GM10248 (cell line): ENCODE measurements at regions not wholly inside any gene's neighbourhood (a gene's known extent, or its start where the extent isn't known, plus 50 kb on each side); places are given as distances from the start of the nearest gene placed in this dataset.

Experiments used
- CTCF ChIA-PET: fragments of 300-600 bp; sonication (Branson Sonifier 250); formaldehyde crosslinking; extraction: SDS; loops from one replicate; lab custom pipeline; 2021; ENCODE audit warnings: antibody characterized with exemption; lab: Yijun Ruan, JAX
- POLR2A ChIA-PET: fragments of 350-650 bp; sonication (Branson Sonifier 250); formaldehyde crosslinking; extraction: SDS; loops from one replicate; lab custom pipeline; 2020; ENCODE audit warnings: antibody characterized with exemption; lab: Yijun Ruan, JAX
- DNase-seq: peaks from one replicate; pipeline ENCODE4 v3.0.0; 2012; ENCODE audit errors: extremely low spot score
- TF ChIP-seq, protein P1 (sequence below): IDR thresholded peaks from 2 replicates; pipeline ENCODE4 v1.5.1; 2012; ENCODE audit warnings: mild to moderate bottlenecking, low read depth; ENCODE audit errors: extremely low read depth, missing control alignments, control extremely low read depth

DNA sequence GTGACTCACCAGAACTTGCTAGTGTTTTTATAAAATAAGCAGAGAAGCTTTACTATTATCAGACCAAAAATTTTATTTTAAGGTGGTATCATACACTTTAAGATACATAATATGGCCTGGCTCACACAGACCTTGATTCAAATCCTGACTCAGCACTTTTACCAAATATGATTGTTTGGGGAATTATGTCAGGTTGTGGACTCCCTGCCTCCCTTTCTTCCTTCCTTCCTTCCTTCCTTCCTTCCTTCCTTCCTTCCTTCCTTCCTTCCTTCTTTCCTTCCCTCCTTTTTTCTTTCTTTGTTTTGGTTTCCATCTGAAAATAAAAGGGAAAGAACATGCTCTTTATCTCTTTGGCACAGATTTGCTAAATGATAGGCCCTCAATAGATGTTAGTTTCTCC, 186.0 kb upstream of the MMS22L start:
- TF ChIP-seq, protein P1, sequence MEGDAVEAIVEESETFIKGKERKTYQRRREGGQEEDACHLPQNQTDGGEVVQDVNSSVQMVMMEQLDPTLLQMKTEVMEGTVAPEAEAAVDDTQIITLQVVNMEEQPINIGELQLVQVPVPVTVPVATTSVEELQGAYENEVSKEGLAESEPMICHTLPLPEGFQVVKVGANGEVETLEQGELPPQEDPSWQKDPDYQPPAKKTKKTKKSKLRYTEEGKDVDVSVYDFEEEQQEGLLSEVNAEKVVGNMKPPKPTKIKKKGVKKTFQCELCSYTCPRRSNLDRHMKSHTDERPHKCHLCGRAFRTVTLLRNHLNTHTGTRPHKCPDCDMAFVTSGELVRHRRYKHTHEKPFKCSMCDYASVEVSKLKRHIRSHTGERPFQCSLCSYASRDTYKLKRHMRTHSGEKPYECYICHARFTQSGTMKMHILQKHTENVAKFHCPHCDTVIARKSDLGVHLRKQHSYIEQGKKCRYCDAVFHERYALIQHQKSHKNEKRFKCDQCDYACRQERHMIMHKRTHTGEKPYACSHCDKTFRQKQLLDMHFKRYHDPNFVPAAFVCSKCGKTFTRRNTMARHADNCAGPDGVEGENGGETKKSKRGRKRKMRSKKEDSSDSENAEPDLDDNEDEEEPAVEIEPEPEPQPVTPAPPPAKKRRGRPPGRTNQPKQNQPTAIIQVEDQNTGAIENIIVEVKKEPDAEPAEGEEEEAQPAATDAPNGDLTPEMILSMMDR, result no peak
- POLR2A ChIA-PET, result no interaction called here
- no peak for DNase-seq
- CTCF ChIA-PET, result interaction anchor here (1.0 to 3.6 kb wide), 4 partner anchors 11 to 283 kb away, joined by 3 to 9 read pairs (median 3); no protein-coding TSS in a partner anchor

DNA sequence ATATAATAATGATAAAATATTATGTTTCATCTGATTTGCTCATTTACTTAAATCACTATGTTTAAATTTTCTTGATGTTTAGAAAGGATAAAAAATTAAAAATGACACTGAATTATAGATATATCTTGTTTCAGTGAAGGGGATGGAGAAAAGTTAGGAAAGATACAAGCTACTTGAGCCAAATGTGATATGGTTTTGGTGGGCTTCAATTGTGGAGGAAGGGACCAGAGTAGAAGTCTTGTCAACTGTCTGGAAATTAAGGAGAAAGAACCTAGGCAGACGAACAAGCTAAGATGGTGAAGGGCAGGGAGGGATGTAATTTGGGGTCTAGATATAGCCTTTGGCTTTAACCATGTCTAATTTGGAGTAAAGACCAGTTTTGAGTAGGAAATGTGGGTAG, 186.4 kb upstream of the MMS22L start:
- ChIA-PET CTCF (interaction anchor here (1.0 to 3.6 kb wide), 6 partner anchors 11 to 284 kb away, joined by 3 to 9 read pairs (median 4); no protein-coding TSS in a partner anchor), POLR2A (no interaction called here)
- TF ChIP-seq, protein P1, result no peak
- DNase-seq, result no peak

DNA sequence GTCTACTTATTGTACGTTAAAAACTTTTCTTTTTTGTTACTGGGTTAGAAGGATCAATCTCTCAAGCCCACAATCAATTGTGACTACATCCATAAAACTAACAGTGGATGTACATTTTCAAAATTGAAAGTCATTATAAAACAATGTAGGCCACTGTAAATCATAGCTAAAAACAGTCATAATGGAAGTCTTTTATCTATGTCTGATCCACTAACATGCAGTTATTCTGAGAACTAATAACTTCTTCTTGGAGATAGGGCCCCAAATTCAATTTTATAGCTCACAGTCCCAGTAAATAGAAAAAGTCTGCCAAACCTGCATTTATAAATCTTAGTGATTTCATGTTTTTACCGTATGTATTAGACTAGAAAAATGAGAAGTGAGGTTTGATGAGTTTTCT, 187.3 kb upstream of the MMS22L start:
- no peak for DNase-seq
- TF ChIP-seq, protein P1, result no peak
- ChIA-PET POLR2A (no interaction called here), CTCF (interaction anchor here (1.3 to 3.6 kb wide), 5 partner anchors 12 to 285 kb away, joined by 3 to 9 read pairs (median 4); no protein-coding TSS in a partner anchor)

DNA sequence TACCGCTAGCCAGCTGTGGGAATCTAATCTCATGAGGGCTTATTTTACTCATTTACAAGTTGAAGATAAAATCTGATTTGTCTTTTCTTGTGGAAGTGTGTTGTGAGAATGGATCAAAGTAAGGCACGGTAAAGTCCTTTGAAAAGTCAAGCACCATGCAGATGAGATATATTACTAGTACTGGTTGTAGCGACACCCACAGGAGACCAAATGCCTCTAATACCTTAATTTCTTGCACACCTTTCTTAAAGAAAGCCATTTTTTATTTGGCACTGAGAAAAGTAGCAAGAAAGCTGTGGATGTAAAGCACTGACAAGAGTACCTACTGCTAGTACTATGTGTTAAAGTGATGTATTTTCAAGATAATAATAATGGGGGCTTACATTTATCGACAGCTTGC, 191.0 kb upstream of the MMS22L start:
- ChIA-PET POLR2A (no interaction called here), CTCF (interaction anchor here (1.2 to 1.7 kb wide), 2 partner anchors 22 to 110 kb away, joined by 3 read pairs; no protein-coding TSS in a partner anchor)
- DNase-seq, result no peak
- TF ChIP-seq, protein P1, result no peak

DNA sequence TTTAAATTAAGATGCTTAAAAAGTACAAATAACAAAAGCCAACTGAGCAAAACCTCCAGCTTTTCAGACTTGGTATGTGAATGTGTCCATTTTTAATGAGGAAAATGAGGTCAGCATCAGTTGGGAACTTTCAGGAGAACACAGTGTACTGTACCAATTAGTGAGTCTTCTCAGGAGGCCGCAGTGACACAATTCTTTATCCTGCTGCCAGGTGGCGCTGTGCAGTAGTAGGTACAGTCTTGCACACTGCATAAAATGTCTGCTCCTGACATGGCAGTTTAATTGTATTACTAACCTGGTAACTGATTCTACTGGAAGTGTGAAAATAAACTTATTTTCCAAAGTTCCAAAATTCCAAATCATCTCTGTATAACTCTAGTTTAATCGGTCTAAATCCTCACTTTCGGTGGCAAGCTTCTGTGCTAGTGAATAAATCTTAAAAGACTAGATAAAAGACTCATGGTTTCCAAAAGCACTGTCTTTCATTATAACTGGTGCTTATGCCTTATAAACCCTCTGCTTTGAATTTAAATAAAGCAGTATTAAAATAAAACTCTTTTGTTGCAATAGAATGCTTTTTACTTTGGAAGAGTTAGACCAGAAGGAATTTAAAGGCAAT, 214.8 kb upstream of the MMS22L start:
- TF ChIP-seq, protein P1, result peak; percentile 83
- ChIA-PET POLR2A (no interaction called here), CTCF (interaction anchor here (0.6 to 1.7 kb wide), 22 partner anchors 8 to 1738 kb away, joined by 3 to 11 read pairs (median 3); no protein-coding TSS in a partner anchor)
- peak; percentile 12 for DNase-seq

DNA sequence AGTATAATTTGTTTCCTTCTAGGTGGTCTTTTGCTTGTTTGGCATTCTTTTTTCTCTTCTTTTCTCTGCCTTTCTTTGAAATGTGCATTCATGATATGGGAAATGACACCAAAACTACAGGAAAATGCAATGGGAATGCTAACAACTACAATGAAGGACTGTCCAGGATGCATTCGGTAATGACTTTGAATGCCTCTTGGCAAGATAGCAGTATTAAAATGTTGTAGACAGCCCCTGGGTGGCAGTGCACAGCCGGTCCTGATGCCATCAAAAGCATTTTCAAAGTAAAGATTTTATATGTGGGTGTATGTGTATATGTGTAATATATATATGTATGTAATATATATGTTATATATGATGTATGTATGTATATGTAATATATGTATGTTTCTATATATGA, 218.8 kb upstream of the MMS22L start:
- POLR2A ChIA-PET, result no interaction called here
- TF ChIP-seq, protein P1, result no peak
- DNase-seq, result no peak
- CTCF ChIA-PET, result no interaction called here
